ENCODE measurements at regions not wholly inside any gene's neighbourhood (a gene's known extent, or its start where the extent isn't known, plus 50 kb on each side); places are given as distances from the start of the nearest gene placed in this dataset.

DNA sequence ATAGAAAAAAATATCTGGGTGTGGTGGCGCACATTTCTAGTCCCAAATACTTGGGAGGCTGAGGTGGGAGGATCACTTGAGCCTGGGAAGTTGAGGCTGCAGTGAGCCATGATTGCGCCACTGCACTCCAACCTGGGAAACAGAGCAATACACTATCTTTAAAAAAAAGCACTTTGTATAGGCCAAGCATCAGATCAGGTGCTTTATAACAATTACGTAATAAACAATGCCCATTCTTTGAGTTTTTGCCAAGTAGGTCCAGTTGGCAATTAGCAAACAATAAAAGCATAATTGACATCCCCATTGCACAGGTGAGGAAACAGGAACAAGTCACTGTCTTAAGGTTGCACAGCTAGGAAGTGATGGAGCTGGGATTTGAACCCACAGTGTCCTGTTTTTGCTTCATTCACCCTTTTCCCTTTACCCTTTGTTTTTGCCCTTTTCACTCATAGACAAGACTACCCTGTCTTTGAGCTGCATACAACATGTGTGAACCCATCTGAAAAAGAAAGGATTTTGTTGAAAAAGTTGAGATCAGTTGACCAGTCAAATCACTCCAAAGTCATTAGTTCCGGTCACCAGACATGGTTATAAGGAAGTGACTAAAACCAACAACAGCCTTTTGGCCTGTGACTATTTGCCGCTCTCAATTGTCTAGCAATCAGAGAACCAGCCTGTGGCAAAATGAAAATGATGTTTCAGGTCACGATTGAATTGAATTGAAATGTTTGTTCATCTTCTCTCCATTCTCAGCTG, 303.6 kb downstream of the TFAP2C start:
- TF ChIP-seq, protein P1, sequence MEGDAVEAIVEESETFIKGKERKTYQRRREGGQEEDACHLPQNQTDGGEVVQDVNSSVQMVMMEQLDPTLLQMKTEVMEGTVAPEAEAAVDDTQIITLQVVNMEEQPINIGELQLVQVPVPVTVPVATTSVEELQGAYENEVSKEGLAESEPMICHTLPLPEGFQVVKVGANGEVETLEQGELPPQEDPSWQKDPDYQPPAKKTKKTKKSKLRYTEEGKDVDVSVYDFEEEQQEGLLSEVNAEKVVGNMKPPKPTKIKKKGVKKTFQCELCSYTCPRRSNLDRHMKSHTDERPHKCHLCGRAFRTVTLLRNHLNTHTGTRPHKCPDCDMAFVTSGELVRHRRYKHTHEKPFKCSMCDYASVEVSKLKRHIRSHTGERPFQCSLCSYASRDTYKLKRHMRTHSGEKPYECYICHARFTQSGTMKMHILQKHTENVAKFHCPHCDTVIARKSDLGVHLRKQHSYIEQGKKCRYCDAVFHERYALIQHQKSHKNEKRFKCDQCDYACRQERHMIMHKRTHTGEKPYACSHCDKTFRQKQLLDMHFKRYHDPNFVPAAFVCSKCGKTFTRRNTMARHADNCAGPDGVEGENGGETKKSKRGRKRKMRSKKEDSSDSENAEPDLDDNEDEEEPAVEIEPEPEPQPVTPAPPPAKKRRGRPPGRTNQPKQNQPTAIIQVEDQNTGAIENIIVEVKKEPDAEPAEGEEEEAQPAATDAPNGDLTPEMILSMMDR (IDR thresholded peaks at IDR 0.05; ENCODE audit: low read depth, low read length): no peak
- no peak for TF ChIP-seq EZH2phosphoT487 (IDR thresholded peaks at IDR 0.05; ENCODE audit: low read depth)
